IMR-90 (cell line): ENCODE measurements at regions not wholly inside any gene's neighbourhood (a gene's known extent, or its start where the extent isn't known, plus 50 kb on each side); places are given as distances from the start of the nearest gene placed in this dataset.

Experiments used
- ATAC-seq: fragments of 200-7000 bp; cut with Tn5 transposase; 2 replicates; pipeline ENCODE4 v1.9.1; 2020; ENCODE audit warnings: low read depth, mild to moderate bottlenecking, moderate library complexity
- BruUV-seq: library from RNA; stranded (reverse); fragments of 400-500 nt; replicated peaks from 2 replicates; lab custom pipeline; 2021; lab: Mats Ljungman, UMichigan
- CTCF ChIA-PET: fragments of 300-600 bp; formaldehyde crosslinking; extraction: SDS; loops from one replicate; lab custom pipeline; 2021; ENCODE audit warnings: antibody characterized with exemption; lab: Yijun Ruan, JAX
- POLR2A ChIA-PET: fragments of 300-600 bp; sonication (Branson Sonifier 250); formaldehyde crosslinking; loops from one replicate; lab custom pipeline; 2022; ENCODE audit warnings: antibody characterized with exemption; ENCODE audit not compliant: unreplicated experiment; lab: Charles Lee
- DNase-seq: peaks from one replicate; pipeline ENCODE4 v3.0.0; 2013
- H2AFZ ChIP-seq: replicated peaks from 2 replicates; pipeline ENCODE3; 2013; ENCODE audit warnings: low read length, mild to moderate bottlenecking; ENCODE audit not compliant: poor library complexity
- H2AK5ac ChIP-seq: 2 replicates; pipeline ENCODE4 v1.6.1; 2013; ENCODE audit warnings: low read depth, low read length, inconsistent platforms
- H2AK9ac ChIP-seq: replicated peaks from 2 replicates; pipeline ENCODE3; 2013; ENCODE audit warnings: mild to moderate bottlenecking, low read depth, low read length, moderate library complexity; ENCODE audit not compliant: poor library complexity
- H2BK120ac ChIP-seq: 2 replicates; pipeline ENCODE4 v1.6.1; 2013; ENCODE audit warnings: low read depth, low read length, inconsistent platforms
- H2BK15ac ChIP-seq: 3 replicates; pipeline ENCODE4 v1.6.1; 2013; ENCODE audit warnings: low read depth, low read length, inconsistent platforms
- H2BK20ac ChIP-seq: 2 replicates; pipeline ENCODE4 v1.6.1; 2013; ENCODE audit warnings: low read depth, mild to moderate bottlenecking, inconsistent platforms, low read length, moderate library complexity
- H2BK5ac ChIP-seq: 2 replicates; pipeline ENCODE4 v1.6.1; 2013; ENCODE audit warnings: mild to moderate bottlenecking, low read depth, low read length, inconsistent platforms; ENCODE audit not compliant: poor library complexity, severe bottlenecking
- H3K14ac ChIP-seq: replicated peaks from 2 replicates; pipeline ENCODE4 v1.6.1; 2013; ENCODE audit warnings: low read depth, low read length, inconsistent platforms
- H3K18ac ChIP-seq: 2 replicates; pipeline ENCODE4 v1.6.1; 2013; ENCODE audit warnings: low read depth, low read length, control low read depth
- H3K23ac ChIP-seq: 2 replicates; pipeline ENCODE4 v1.6.1; 2013; ENCODE audit warnings: low read depth, low read length, inconsistent platforms
- H3K27ac ChIP-seq: 2 replicates; pipeline ENCODE4 v1.5.1; 2013; ENCODE audit warnings: mild to moderate bottlenecking, control low read depth, low read length; ENCODE audit not compliant: insufficient read depth
- H3K27me3 ChIP-seq: 2 replicates; pipeline ENCODE4 v1.6.1; 2013; ENCODE audit warnings: low read length; ENCODE audit not compliant: control insufficient read depth, insufficient read depth
- H3K36me3 ChIP-seq: 2 replicates; pipeline ENCODE4 v1.6.1; 2013; ENCODE audit warnings: low read length, mixed read lengths; ENCODE audit not compliant: control insufficient read depth, insufficient read depth
- H3K4ac ChIP-seq: 2 replicates; pipeline ENCODE4 v1.6.1; 2013; ENCODE audit warnings: low read depth, low read length, inconsistent platforms
- H3K4me1 ChIP-seq: 2 replicates; pipeline ENCODE4 v1.6.1; 2013; ENCODE audit warnings: low read length, mixed read lengths; ENCODE audit not compliant: control insufficient read depth, insufficient read depth
- H3K4me2 ChIP-seq: 2 replicates; pipeline ENCODE4 v1.6.1; 2013; ENCODE audit warnings: low read depth, mild to moderate bottlenecking, control low read depth, low read length, moderate library complexity
- H3K4me3 ChIP-seq: 2 replicates; pipeline ENCODE4 v1.5.1; 2013; ENCODE audit warnings: low read depth, mild to moderate bottlenecking, control low read depth, low read length, moderate library complexity; ENCODE audit not compliant: insufficient read depth
- H3K56ac ChIP-seq: 2 replicates; pipeline ENCODE4 v1.6.1; 2013; ENCODE audit warnings: low read length, inconsistent platforms; ENCODE audit not compliant: insufficient read depth; ENCODE audit errors: extremely low read depth
- H3K79me1 ChIP-seq, 2 experiments: 2 replicates each; pipeline ENCODE4 v1.6.1; 2013; ENCODE audit warnings: low read length in 2 of 2, inconsistent platforms in 1 of 2, low read depth in 1 of 2
- H3K9ac ChIP-seq: 2 replicates; pipeline ENCODE4 v1.6.1; 2013; ENCODE audit warnings: low read depth, low read length, control low read depth
- H3K9me1 ChIP-seq: 2 replicates; pipeline ENCODE4 v1.6.1; 2013; ENCODE audit warnings: low read length, inconsistent platforms; ENCODE audit not compliant: insufficient read depth
- H3K9me3 ChIP-seq: 2 replicates; pipeline ENCODE4 v1.6.1; 2013; ENCODE audit warnings: low read length; ENCODE audit not compliant: control insufficient read depth, insufficient read depth
- H4K20me1 ChIP-seq: 2 replicates; pipeline ENCODE4 v1.6.1; 2013; ENCODE audit warnings: low read length, inconsistent platforms; ENCODE audit not compliant: insufficient read depth
- H4K5ac ChIP-seq: 2 replicates; pipeline ENCODE4 v1.6.1; 2013; ENCODE audit warnings: mild to moderate bottlenecking, low read depth, low read length, control low read depth
- H4K8ac ChIP-seq, 2 experiments: 2 replicates each; pipeline ENCODE4 v1.6.1; 2013; ENCODE audit warnings: low read depth in 2 of 2, low read length in 2 of 2, control low read depth in 1 of 2, inconsistent platforms in 1 of 2
- H4K91ac ChIP-seq: 2 replicates; pipeline ENCODE4 v1.6.1; 2013; ENCODE audit warnings: low read depth, low read length, inconsistent platforms; ENCODE audit not compliant: insufficient read depth
- BHLHE40 ChIP-seq: fragments of 150-350 bp; IDR thresholded peaks from 2 replicates; pipeline ENCODE4 v1.6.1; 2016; ENCODE audit warnings: mild to moderate bottlenecking, low read depth, low read length
- CHD1 ChIP-seq: IDR thresholded peaks from 2 replicates; pipeline ENCODE4 v1.6.1; 2012; ENCODE audit warnings: low read depth, low read length, improper control_type of control experiment
- CTCF ChIP-seq: conservative IDR thresholded peaks from 2 replicates; pipeline ENCODE4 v1.5.1; 2012; ENCODE audit warnings: mild to moderate bottlenecking, low read depth, low read length, improper control_type of control experiment
- ELK1 ChIP-seq: fragments of 150-350 bp; IDR thresholded peaks from 2 replicates; pipeline ENCODE4 v1.6.1; 2016; ENCODE audit warnings: low read depth, mild to moderate bottlenecking, low read length, moderate library complexity, borderline replicate concordance
- FOS ChIP-seq: fragments of 150-350 bp; IDR thresholded peaks from 2 replicates; pipeline ENCODE4 v1.6.1; 2016; ENCODE audit warnings: low read depth, low read length
- MAFK ChIP-seq: IDR thresholded peaks from 2 replicates; pipeline ENCODE4 v1.6.1; 2012; ENCODE audit warnings: low read depth, low read length, improper control_type of control experiment
- MAZ ChIP-seq: IDR thresholded peaks from 2 replicates; pipeline ENCODE4 v1.6.1; 2012; ENCODE audit warnings: low read depth, mild to moderate bottlenecking, low read length, improper control_type of control experiment, moderate library complexity, borderline replicate concordance
- MXI1 ChIP-seq: IDR thresholded peaks from 2 replicates; pipeline ENCODE4 v1.6.1; 2012; ENCODE audit warnings: low read depth, mild to moderate bottlenecking, low read length, moderate library complexity, borderline replicate concordance
- NFE2L2 ChIP-seq: fragments of 150-350 bp; IDR thresholded peaks from 2 replicates; pipeline ENCODE4 v1.6.1; 2016; ENCODE audit warnings: low read depth, mild to moderate bottlenecking, low read length
- POLR2A ChIP-seq: IDR thresholded peaks from 2 replicates; pipeline ENCODE4 v1.6.1; 2012; ENCODE audit warnings: mild to moderate bottlenecking, low read depth, low read length
- RAD21 ChIP-seq: IDR thresholded peaks from 2 replicates; pipeline ENCODE4 v1.6.1; 2012; ENCODE audit warnings: low read length, improper control_type of control experiment
- RFX5 ChIP-seq: IDR thresholded peaks from 2 replicates; pipeline ENCODE4 v1.8.0; 2012; ENCODE audit warnings: low read depth, mild to moderate bottlenecking, low read length, moderate library complexity
- SMC3 ChIP-seq: fragments of 150-350 bp; IDR thresholded peaks from 2 replicates; pipeline ENCODE4 v1.6.1; 2016; ENCODE audit warnings: low read depth, mild to moderate bottlenecking, antibody characterized with exemption, low read length, moderate library complexity
- USF2 ChIP-seq: fragments of 150-350 bp; IDR thresholded peaks from 2 replicates; pipeline ENCODE4 v1.6.1; 2017; ENCODE audit warnings: mild to moderate bottlenecking, antibody characterized with exemption, low read length, low read depth
- WGBS, 2 experiments: methylation state at CpG; one replicate each; pipeline versions ENCODE4 v1.1.5 to v1.1.7; 2013; ENCODE audit warnings: missing lambda C conversion rate in 2 of 2; ENCODE audit not compliant: insufficient read length in 1 of 2; ENCODE audit errors: extremely low coverage in 2 of 2; 5-methylcytosine and 5-hydroxymethylcytosine counted together
- dilution Hi-C: fragments of 300-500 bp; cut with HindIII; formaldehyde crosslinking; loops from one replicate; pipeline ENCODE4 v1.14.3; 2018; ENCODE audit warnings: low sequenced_read_pairs; ENCODE audit not compliant: unreplicated experiment
- in situ Hi-C: fragments of 300-500 bp; cut with MboI; formaldehyde crosslinking; loops from 3 replicates; pipeline ENCODE4 v1.14.3; 2019; ENCODE audit warnings: low sequenced_read_pairs, inconsistent platforms, mixed read lengths
- intact Hi-C: fragments of 100-400 bp; cut with micrococcal nuclease; formaldehyde crosslinking; loops from 2 replicates; pipeline ENCODE4 v1.10.0; 2022

- in situ Hi-C loops: no loop called here
- dilution Hi-C loops: no loop called here
- Histone ChIP-seq H3K56ac (no peak overlapping the region), H3K9ac (no peak overlapping the region), H2AK5ac (no peak overlapping the region), H3K23ac (no peak overlapping the region), H3K9me1 (peaks cover 3% of the 10 kb centered on the region; the same call in 1 of the 2 replicates), H2BK120ac (no peak overlapping the region), H3K4me1 (peaks cover 3% of the 10 kb centered on the region; the same call in 1 of the 2 replicates), H3K18ac (no peak overlapping the region), H4K8ac (no peak overlapping the region), H2BK5ac (no peak overlapping the region), H2BK20ac (no peak overlapping the region), H4K5ac (no peak overlapping the region), H2AFZ (no peak overlapping the region), H2AK9ac (no peak overlapping the region), H4K91ac (no peak overlapping the region), H3K4me2 (no peak overlapping the region), H3K27me3 (no peaks in the 10 kb centered on the region), H4K20me1 (no peaks in the 10 kb centered on the region), H3K36me3 (no peaks in the 10 kb centered on the region), H3K14ac (no peak overlapping the region), H3K27ac (no peak overlapping the region), H3K79me1 (no peaks in the 10 kb centered on the region), H3K4me3 (no peak overlapping the region), H2BK15ac (no peak overlapping the region; the same call in 2 of the 3 replicates), H3K4ac (no peak overlapping the region), H3K9me3 (no peaks in the 10 kb centered on the region; the same call in 1 of the 2 replicates)
- ChIA-PET POLR2A (interaction anchor here (0.6 to 0.8 kb wide), 2 partner anchors 14 to 39 kb away, joined by 3 read pairs; no protein-coding TSS in a partner anchor), CTCF (interaction anchor here (0.7 to 1.5 kb wide), 2 partner anchors 9 to 19 kb away, joined by 3 to 4 read pairs; no protein-coding TSS in a partner anchor)
- TF ChIP-seq MAFK: no peak
- no peak for TF ChIP-seq POLR2A
- no peak for TF ChIP-seq CHD1
- TF ChIP-seq USF2: no peak
- TF ChIP-seq FOS: no peak
- TF ChIP-seq RFX5: no peak
- TF ChIP-seq MXI1: no peak
- TF ChIP-seq BHLHE40: no peak
- no peak for TF ChIP-seq SMC3
- TF ChIP-seq ELK1: no peak
- no peak for TF ChIP-seq MAZ
- no peak for TF ChIP-seq CTCF
- TF ChIP-seq NFE2L2: no peak
- TF ChIP-seq RAD21: no peak
- no peak for DNase-seq
- no TSS peak for BruUV-seq
- WGBS, 2 experiments: no CpG with 5 or more reads among the region's 6 CpGs
- intact Hi-C loops: no loop called here
- ATAC-seq: no peak
These were observed 103.6 kb downstream of the LITAF start for GRCh38 chr16:11482946-11483748.
